ENCODE measurements at regions not wholly inside any gene's neighbourhood (a gene's known extent, or its start where the extent isn't known, plus 50 kb on each side); places are given as distances from the start of the nearest gene placed in this dataset.

GRCh38 chr13:73901324-73902068, 232.7 kb downstream of the KLF12 start:
- Histone ChIP-seq H3K4me3 (ENCODE audit: insufficient read depth, low read depth, low read length) (no peak overlapping the region), H3K27me3 (ENCODE audit: control insufficient read depth, insufficient read depth, low read length) (no peaks in the 10 kb centered on the region), H3K18ac (ENCODE audit: low read depth, low read length) (no peak overlapping the region), H2BK5ac (ENCODE audit: low read depth, low read length, poor library complexity, severe bottlenecking) (no peak overlapping the region), H4K5ac (ENCODE audit: low read depth, low read length) (no peak overlapping the region), H3K36me3 (ENCODE audit: control insufficient read depth, insufficient read depth, low read length) (0 out of 2 replicates have a peak, but pooled peaks cover 1% of the 10 kb centered on the region), H3K14ac (replicated peaks; ENCODE audit: low read depth, low read length) (no peak overlapping the region), H3K9me3 (ENCODE audit: control insufficient read depth, insufficient read depth, low read length) (no peaks in the 10 kb centered on the region), H3K23ac (ENCODE audit: low read depth, low read length) (no peak overlapping the region), H3K27ac (ENCODE audit: insufficient read depth, low read length) (no peak overlapping the region), H3K4ac (ENCODE audit: low read depth, low read length) (no peak overlapping the region), H2BK15ac (ENCODE audit: low read depth, low read length) (no peak overlapping the region), H2BK120ac (ENCODE audit: low read depth, low read length) (no peak overlapping the region), H2AK9ac (replicated peaks; ENCODE audit: low read depth, low read length, poor library complexity) (no peak overlapping the region), H2AK5ac (ENCODE audit: low read depth, low read length) (no peak overlapping the region), H3K4me2 (ENCODE audit: low read depth, low read length) (no peak overlapping the region), H4K8ac (ENCODE audit: low read depth in 2 of 2, low read length in 2 of 2) (no peak overlapping the region), H3K9ac (ENCODE audit: low read depth, low read length) (no peak overlapping the region), H3K56ac (ENCODE audit: extremely low read depth, insufficient read depth, low read length) (no peak overlapping the region), H3K79me1 (ENCODE audit: low read depth in 1 of 2, low read length in 2 of 2) (peaks cover 8 to 14% of the 10 kb centered on the region in 2 experiments), H2BK20ac (ENCODE audit: low read depth, low read length) (no peak overlapping the region), H4K20me1 (ENCODE audit: insufficient read depth, low read length) (no peaks in the 10 kb centered on the region; the same call in 1 of the 2 replicates), H4K91ac (ENCODE audit: insufficient read depth, low read depth, low read length) (no peak overlapping the region), H3K4me1 (ENCODE audit: control insufficient read depth, insufficient read depth, low read length) (0 out of 2 replicates have a peak, but pooled peaks cover 1% of the 10 kb centered on the region), H2AFZ (replicated peaks; ENCODE audit: low read length, poor library complexity) (no peak overlapping the region), H3K9me1 (ENCODE audit: insufficient read depth, low read length) (peaks cover 9% of the 10 kb centered on the region; the same call in 1 of the 2 replicates)
- TF ChIP-seq RFX5 (IDR thresholded peaks at IDR 0.05; ENCODE audit: low read depth, low read length) (no peak), RAD21 (IDR thresholded peaks at IDR 0.05; ENCODE audit: low read length) (no peak), SMC3 (IDR thresholded peaks at IDR 0.05; ENCODE audit: low read depth, low read length) (no peak), NFE2L2 (IDR thresholded peaks at IDR 0.05; ENCODE audit: low read depth, low read length) (no peak), MXI1 (IDR thresholded peaks at IDR 0.05; ENCODE audit: borderline replicate concordance, low read depth, low read length) (no peak)
- TF ChIP-seq, protein P1, sequence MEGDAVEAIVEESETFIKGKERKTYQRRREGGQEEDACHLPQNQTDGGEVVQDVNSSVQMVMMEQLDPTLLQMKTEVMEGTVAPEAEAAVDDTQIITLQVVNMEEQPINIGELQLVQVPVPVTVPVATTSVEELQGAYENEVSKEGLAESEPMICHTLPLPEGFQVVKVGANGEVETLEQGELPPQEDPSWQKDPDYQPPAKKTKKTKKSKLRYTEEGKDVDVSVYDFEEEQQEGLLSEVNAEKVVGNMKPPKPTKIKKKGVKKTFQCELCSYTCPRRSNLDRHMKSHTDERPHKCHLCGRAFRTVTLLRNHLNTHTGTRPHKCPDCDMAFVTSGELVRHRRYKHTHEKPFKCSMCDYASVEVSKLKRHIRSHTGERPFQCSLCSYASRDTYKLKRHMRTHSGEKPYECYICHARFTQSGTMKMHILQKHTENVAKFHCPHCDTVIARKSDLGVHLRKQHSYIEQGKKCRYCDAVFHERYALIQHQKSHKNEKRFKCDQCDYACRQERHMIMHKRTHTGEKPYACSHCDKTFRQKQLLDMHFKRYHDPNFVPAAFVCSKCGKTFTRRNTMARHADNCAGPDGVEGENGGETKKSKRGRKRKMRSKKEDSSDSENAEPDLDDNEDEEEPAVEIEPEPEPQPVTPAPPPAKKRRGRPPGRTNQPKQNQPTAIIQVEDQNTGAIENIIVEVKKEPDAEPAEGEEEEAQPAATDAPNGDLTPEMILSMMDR (conservative IDR thresholded peaks at IDR 0.05; ENCODE audit: low read depth, low read length), result no peak
- no CpG with 5 or more reads among the region's 1 CpG for WGBS, 2 experiments (ENCODE audit: extremely low coverage in 2 of 2, insufficient read length in 1 of 2)
- BruUV-seq (replicated peaks), result no TSS peak
- POLR2A ChIA-PET (ENCODE audit: unreplicated experiment), result no interaction called here
- intact Hi-C loops (cut with micrococcal nuclease), result no loop called here
- in situ Hi-C loops (cut with MboI; ENCODE audit: low sequenced_read_pairs), result no loop called here
- CTCF ChIA-PET, result no interaction called here
- DNase-seq (no peak), ATAC-seq (ENCODE audit: low read depth) (no peak)
- dilution Hi-C loops (cut with HindIII; ENCODE audit: low sequenced_read_pairs, unreplicated experiment), result no loop called here
